ENCODE measurements at regions not wholly inside any gene's neighbourhood (a gene's known extent, or its start where the extent isn't known, plus 50 kb on each side); places are given as distances from the start of the nearest gene placed in this dataset.

GRCh38 chr12:5123921-5124320, 80.2 kb downstream of the KCNA5 start:
- 92 to 94% methylated on average over 2 of the region's 2 CpGs for WGBS, 2 experiments (ENCODE audit: insufficient coverage in 2 of 2)
- Histone ChIP-seq H3K27ac (ENCODE audit: low read depth, low read length, severe bottlenecking) (no peak overlapping the region), H3K4me1 (ENCODE audit: control insufficient read depth, insufficient read depth, low read length, poor library complexity, severe bottlenecking) (no peaks in the 10 kb centered on the region), H3K9me3 (ENCODE audit: control insufficient read depth, low read length) (no peaks in the 10 kb centered on the region), H3K36me3 (ENCODE audit: control insufficient read depth, insufficient read depth, low read length) (no peaks in the 10 kb centered on the region), H3K4me3 (ENCODE audit: extremely low read depth, insufficient read depth, low read length, poor library complexity, severe bottlenecking) (no peak overlapping the region)

DNA sequence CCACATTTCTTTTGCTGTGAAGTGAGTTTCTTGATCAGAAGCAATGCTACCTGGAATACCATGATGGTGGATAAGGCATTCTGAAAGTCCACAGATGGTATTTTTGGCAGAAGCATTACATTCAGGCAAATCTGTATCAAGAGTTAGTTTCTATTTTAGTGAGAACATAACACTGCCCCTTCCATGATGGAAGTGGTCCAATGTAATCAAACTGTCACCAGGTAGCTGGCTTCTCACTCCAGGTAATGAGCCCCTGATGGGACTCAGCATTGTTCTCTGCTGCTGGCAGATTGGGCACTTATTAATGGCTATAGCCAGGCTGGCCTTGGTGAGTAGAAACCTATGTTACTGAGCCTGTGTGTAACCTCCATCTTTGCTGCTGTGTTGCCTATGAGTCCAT, 80.7 kb downstream of the KCNA5 start:
- Histone ChIP-seq H3K36me3 (ENCODE audit: control insufficient read depth, insufficient read depth, low read length) (no peaks in the 10 kb centered on the region), H3K4me3 (ENCODE audit: extremely low read depth, insufficient read depth, low read length, poor library complexity, severe bottlenecking) (no peak overlapping the region), H3K4me1 (ENCODE audit: control insufficient read depth, insufficient read depth, low read length, poor library complexity, severe bottlenecking) (no peaks in the 10 kb centered on the region), H3K9me3 (ENCODE audit: control insufficient read depth, low read length) (no peaks in the 10 kb centered on the region), H3K27ac (ENCODE audit: low read depth, low read length, severe bottlenecking) (no peak overlapping the region)

DNA sequence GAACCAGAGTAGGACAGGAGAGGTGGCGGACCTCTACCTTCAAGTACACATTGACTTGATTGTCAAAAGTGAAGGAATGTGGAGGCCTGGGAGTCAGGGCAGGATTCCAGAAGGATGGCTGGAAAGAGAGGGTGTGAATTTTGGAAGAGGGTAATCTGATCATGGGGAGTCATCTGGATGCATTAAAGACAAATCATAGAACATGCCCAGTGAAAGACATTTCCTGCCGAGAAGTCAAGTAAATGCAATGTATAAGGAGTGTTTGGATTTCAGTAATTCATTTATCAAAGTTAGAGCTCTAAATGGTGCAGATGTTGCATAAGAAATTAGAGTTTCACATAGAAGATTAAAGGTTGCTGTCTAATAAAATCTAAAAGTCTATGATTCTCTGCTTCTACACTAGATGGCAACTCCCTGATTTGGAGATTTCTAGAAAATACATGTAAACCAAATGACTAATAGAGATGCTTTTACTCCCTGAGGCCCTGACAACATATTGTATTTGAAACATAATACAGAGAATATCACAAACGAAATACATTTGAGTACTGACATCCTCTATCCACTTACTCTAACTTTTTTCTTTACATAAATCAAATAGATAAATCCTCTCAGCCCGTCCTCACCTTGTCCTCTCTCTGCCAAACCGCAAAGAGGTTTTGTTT, 91.3 kb downstream of the KCNA5 start:
- H3K4me3 ChIP-seq (ENCODE audit: extremely low read depth, insufficient read depth, low read length, poor library complexity, severe bottlenecking) = no peak overlapping the region
- H3K4me1 ChIP-seq (ENCODE audit: control insufficient read depth, insufficient read depth, low read length, poor library complexity, severe bottlenecking) = no peaks in the 10 kb centered on the region
- no peak overlapping the region for H3K27ac ChIP-seq (ENCODE audit: low read depth, low read length, severe bottlenecking)
- peaks cover 3% of the 10 kb centered on the region for H3K9me3 ChIP-seq (ENCODE audit: control insufficient read depth, low read length)
- 81 to 95% methylated on average over 2 of the region's 5 CpGs for WGBS, 2 experiments (ENCODE audit: insufficient coverage in 2 of 2)
- no peaks in the 10 kb centered on the region for H3K36me3 ChIP-seq (ENCODE audit: control insufficient read depth, insufficient read depth, low read length)

GRCh38 chr12:5138256-5138655, 94.6 kb downstream of the KCNA5 start:
- Histone ChIP-seq H3K4me3 (ENCODE audit: extremely low read depth, insufficient read depth, low read length, poor library complexity, severe bottlenecking) (no peak overlapping the region), H3K4me1 (ENCODE audit: control insufficient read depth, insufficient read depth, low read length, poor library complexity, severe bottlenecking) (no peaks in the 10 kb centered on the region), H3K36me3 (ENCODE audit: control insufficient read depth, insufficient read depth, low read length) (no peaks in the 10 kb centered on the region), H3K9me3 (ENCODE audit: control insufficient read depth, low read length) (peaks cover 15% of the 10 kb centered on the region), H3K27ac (ENCODE audit: low read depth, low read length, severe bottlenecking) (no peak overlapping the region)
- 94 to 95% methylated on average over 5 of the region's 7 CpGs for WGBS, 2 experiments (ENCODE audit: insufficient coverage in 2 of 2)

GRCh38 chr12:5138845-5139244, 95.2 kb downstream of the KCNA5 start:
- H3K4me1 ChIP-seq (ENCODE audit: control insufficient read depth, insufficient read depth, low read length, poor library complexity, severe bottlenecking) = no peaks in the 10 kb centered on the region
- no peak overlapping the region for H3K27ac ChIP-seq (ENCODE audit: low read depth, low read length, severe bottlenecking)
- H3K4me3 ChIP-seq (ENCODE audit: extremely low read depth, insufficient read depth, low read length, poor library complexity, severe bottlenecking) = no peak overlapping the region
- H3K9me3 ChIP-seq (ENCODE audit: control insufficient read depth, low read length) = peaks cover 15% of the 10 kb centered on the region
- no peaks in the 10 kb centered on the region for H3K36me3 ChIP-seq (ENCODE audit: control insufficient read depth, insufficient read depth, low read length)

DNA sequence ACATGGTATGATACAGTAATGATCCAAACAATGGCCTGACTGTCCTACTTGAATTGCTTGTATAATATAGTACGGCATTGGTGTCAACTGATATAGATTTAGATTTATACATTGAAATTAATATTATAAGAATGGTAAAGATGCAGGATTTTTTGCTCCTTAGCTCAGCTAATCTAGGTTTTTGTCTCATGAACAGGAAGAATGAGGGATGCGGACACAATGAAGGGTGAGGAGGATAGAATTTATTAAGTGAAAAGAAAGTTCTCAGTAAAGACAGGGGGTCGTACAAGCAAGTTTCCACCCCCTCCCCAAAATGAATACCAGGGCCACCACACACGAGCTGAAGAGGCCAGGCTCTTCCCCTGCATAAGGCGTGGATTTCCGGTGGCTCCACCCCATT, 96.1 kb downstream of the KCNA5 start:
- peaks cover 15% of the 10 kb centered on the region for H3K9me3 ChIP-seq (ENCODE audit: control insufficient read depth, low read length)
- no peaks in the 10 kb centered on the region for H3K36me3 ChIP-seq (ENCODE audit: control insufficient read depth, insufficient read depth, low read length)
- no peak overlapping the region for H3K27ac ChIP-seq (ENCODE audit: low read depth, low read length, severe bottlenecking)
- no peak overlapping the region for H3K4me3 ChIP-seq (ENCODE audit: extremely low read depth, insufficient read depth, low read length, poor library complexity, severe bottlenecking)
- H3K4me1 ChIP-seq (ENCODE audit: control insufficient read depth, insufficient read depth, low read length, poor library complexity, severe bottlenecking) = no peaks in the 10 kb centered on the region
- WGBS, 2 experiments (ENCODE audit: insufficient coverage in 2 of 2) = 87% methylated on average over 4 of the region's 6 CpGs; no CpG with 5 or more reads in 1 of the 2 experiments

- Histone ChIP-seq H3K4me1 (ENCODE audit: control insufficient read depth, insufficient read depth, low read length, poor library complexity, severe bottlenecking) (no peaks in the 10 kb centered on the region), H3K36me3 (ENCODE audit: control insufficient read depth, insufficient read depth, low read length) (no peaks in the 10 kb centered on the region), H3K4me3 (ENCODE audit: extremely low read depth, insufficient read depth, low read length, poor library complexity, severe bottlenecking) (no peak overlapping the region), H3K9me3 (ENCODE audit: control insufficient read depth, low read length) (peaks cover 15% of the 10 kb centered on the region), H3K27ac (ENCODE audit: low read depth, low read length, severe bottlenecking) (no peak overlapping the region)
- 94 to 100% methylated on average over 1 to 2 of the region's 3 CpGs for WGBS, 2 experiments (ENCODE audit: insufficient coverage in 2 of 2)
Measured at GRCh38 chr12:5140190-5140589, 96.5 kb downstream of the KCNA5 start.

- Histone ChIP-seq H3K27ac (ENCODE audit: low read depth, low read length, severe bottlenecking) (no peak overlapping the region), H3K4me1 (ENCODE audit: control insufficient read depth, insufficient read depth, low read length, poor library complexity, severe bottlenecking) (no peaks in the 10 kb centered on the region), H3K36me3 (ENCODE audit: control insufficient read depth, insufficient read depth, low read length) (no peaks in the 10 kb centered on the region), H3K4me3 (ENCODE audit: extremely low read depth, insufficient read depth, low read length, poor library complexity, severe bottlenecking) (no peak overlapping the region), H3K9me3 (ENCODE audit: control insufficient read depth, low read length) (no peaks in the 10 kb centered on the region)
- 92 to 100% methylated on average over 1 of the region's 1 CpG for WGBS, 2 experiments (ENCODE audit: insufficient coverage in 2 of 2)
Measured at GRCh38 chr12:5148880-5149279, 105.2 kb downstream of the KCNA5 start.

DNA sequence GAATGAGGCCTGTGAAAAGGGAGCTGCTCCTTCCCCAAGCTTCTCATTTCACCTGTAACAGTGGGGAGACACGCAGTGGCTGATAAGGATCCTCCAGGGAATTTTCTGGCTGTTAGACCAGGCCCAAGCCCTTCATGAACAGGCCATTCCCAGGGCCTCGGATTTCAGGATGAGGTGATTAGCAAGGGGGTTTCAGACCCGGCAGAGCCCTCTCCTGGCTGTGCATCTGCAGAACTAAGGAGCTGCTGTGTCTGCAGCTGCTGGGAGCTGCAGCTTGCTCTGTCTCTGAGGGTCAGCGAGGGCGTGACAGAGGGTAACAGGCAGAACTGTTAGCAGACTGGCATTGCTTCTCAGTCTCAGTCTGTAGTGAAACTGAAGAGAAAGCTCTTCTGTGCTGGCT, 110.4 kb downstream of the KCNA5 start:
- no peaks in the 10 kb centered on the region for H3K4me1 ChIP-seq (ENCODE audit: control insufficient read depth, insufficient read depth, low read length, poor library complexity, severe bottlenecking)
- no peak overlapping the region for H3K27ac ChIP-seq (ENCODE audit: low read depth, low read length, severe bottlenecking)
- 40 to 56% methylated on average over 5 of the region's 5 CpGs for WGBS, 2 experiments (ENCODE audit: insufficient coverage in 2 of 2)

DNA sequence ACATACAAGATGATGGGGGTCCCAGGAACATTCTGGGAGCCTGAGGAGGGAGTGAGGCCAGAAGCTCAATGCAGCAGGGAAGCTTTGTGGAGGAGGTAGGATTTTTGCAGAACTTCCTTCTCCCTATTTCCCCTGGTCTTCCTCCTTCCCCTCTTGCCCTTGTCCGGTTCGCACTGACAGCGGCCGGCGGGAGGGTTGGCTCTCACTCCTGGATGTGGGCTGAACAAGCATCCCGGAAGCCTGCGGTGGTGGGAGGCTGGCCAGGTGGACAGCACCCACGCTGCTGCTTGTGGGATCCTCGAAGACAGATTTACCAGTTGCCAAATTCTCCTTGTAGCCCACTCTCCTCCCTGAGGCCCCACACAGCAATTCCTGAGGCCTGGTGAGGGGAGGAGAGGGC, 112.2 kb downstream of the KCNA5 start:
- Histone ChIP-seq H3K9me3 (ENCODE audit: control insufficient read depth, low read length) (no peaks in the 10 kb centered on the region), H3K36me3 (ENCODE audit: control insufficient read depth, insufficient read depth, low read length) (no peaks in the 10 kb centered on the region), H3K4me3 (ENCODE audit: extremely low read depth, insufficient read depth, low read length, poor library complexity, severe bottlenecking) (no peak overlapping the region), H3K27ac (ENCODE audit: low read depth, low read length, severe bottlenecking) (no peak overlapping the region), H3K4me1 (ENCODE audit: control insufficient read depth, insufficient read depth, low read length, poor library complexity, severe bottlenecking) (no peaks in the 10 kb centered on the region)
- WGBS, 2 experiments (ENCODE audit: insufficient coverage in 2 of 2) = 91% methylated on average over 4 of the region's 9 CpGs; no CpG with 5 or more reads in 1 of the 2 experiments

More for the DNA sequence above, 110.4 kb downstream of the KCNA5 start:
- no peaks in the 10 kb centered on the region for H3K36me3 ChIP-seq (ENCODE audit: control insufficient read depth, insufficient read depth, low read length)
- H3K9me3 ChIP-seq (ENCODE audit: control insufficient read depth, low read length) = no peaks in the 10 kb centered on the region
- H3K4me3 ChIP-seq (ENCODE audit: extremely low read depth, insufficient read depth, low read length, poor library complexity, severe bottlenecking) = no peak overlapping the region

GRCh38 chr12:5160827-5161226, 117.1 kb downstream of the KCNA5 start:
- no peaks in the 10 kb centered on the region for H3K4me1 ChIP-seq (ENCODE audit: control insufficient read depth, insufficient read depth, low read length, poor library complexity, severe bottlenecking)
- H3K4me3 ChIP-seq (ENCODE audit: extremely low read depth, insufficient read depth, low read length, poor library complexity, severe bottlenecking) = no peak overlapping the region
- H3K36me3 ChIP-seq (ENCODE audit: control insufficient read depth, insufficient read depth, low read length) = no peaks in the 10 kb centered on the region
- 80 to 100% methylated on average over 1 of the region's 1 CpG for WGBS, 2 experiments (ENCODE audit: insufficient coverage in 2 of 2)
- no peak overlapping the region for H3K27ac ChIP-seq (ENCODE audit: low read depth, low read length, severe bottlenecking)
- H3K9me3 ChIP-seq (ENCODE audit: control insufficient read depth, low read length) = no peaks in the 10 kb centered on the region

All from mesodermal cell (in vitro differentiated cells).